ENCODE measurements at regions not wholly inside any gene's neighbourhood (a gene's known extent, or its start where the extent isn't known, plus 50 kb on each side); places are given as distances from the start of the nearest gene placed in this dataset.

- TF ChIP-seq IRF1 (CRISPR knock-in tag; IDR thresholded peaks at IDR 0.05) (no peak), TEAD4 (CRISPR knock-in tag; IDR thresholded peaks at IDR 0.05) (no peak)
Observed at GRCh38 chr12:97097734-97098133, 190.7 kb downstream of the NEDD1 start (continued).

GRCh38 chr12:97109441-97109840, 202.4 kb downstream of the NEDD1 start:
- no peak overlapping the region for H3K4me3 Mint-ChIP-seq
- no peak for ATAC-seq
- no peak overlapping the region for H3K27ac Mint-ChIP-seq
- CTCF ChIA-PET = no interaction called here
- no peaks in the 10 kb centered on the region; the same call in 1 of the 2 replicates for H3K27me3 Mint-ChIP-seq (ENCODE audit: low read depth)
- DNase-seq (ENCODE audit: low spot score) = no peak
- H3K36me3 Mint-ChIP-seq = peaks cover 21% of the 10 kb centered on the region
- POLR2A ChIA-PET = no interaction called here
- peaks cover 34% of the 10 kb centered on the region for H3K9me3 Mint-ChIP-seq
- H3K4me1 Mint-ChIP-seq = no peaks in the 10 kb centered on the region
- TF ChIP-seq STAT6 (CRISPR knock-in tag; conservative IDR thresholded peaks at IDR 0.05; ENCODE audit: low read depth) (no peak), E2F5 (CRISPR knock-in tag; IDR thresholded peaks at IDR 0.05) (no peak), NR2C2 (CRISPR knock-in tag; IDR thresholded peaks at IDR 0.05) (no peak), CTCF (IDR thresholded peaks at IDR 0.05) (no peak), USF1 (CRISPR knock-in tag; IDR thresholded peaks at IDR 0.05) (no peak), ZNF425 (CRISPR knock-in tag; conservative IDR thresholded peaks at IDR 0.05) (no peak), ZNF138 (CRISPR knock-in tag; conservative IDR thresholded peaks at IDR 0.05) (no peak), CDX4 (CRISPR knock-in tag; IDR thresholded peaks at IDR 0.05; ENCODE audit: borderline replicate concordance) (no peak), ZSCAN18 (CRISPR knock-in tag; IDR thresholded peaks at IDR 0.05) (no peak), RELA (CRISPR knock-in tag; IDR thresholded peaks at IDR 0.05; ENCODE audit: borderline replicate concordance) (no peak), TCF7 (CRISPR knock-in tag; IDR thresholded peaks at IDR 0.05; ENCODE audit: low read depth) (no peak), ZNF671 (CRISPR knock-in tag; IDR thresholded peaks at IDR 0.05) (no peak), GTF2I (CRISPR knock-in tag; conservative IDR thresholded peaks at IDR 0.05) (no peak), ZNF532 (CRISPR knock-in tag; IDR thresholded peaks at IDR 0.05; ENCODE audit: borderline replicate concordance) (no peak), ZMAT4 (CRISPR knock-in tag; IDR thresholded peaks at IDR 0.05) (no peak), ESRRA (CRISPR knock-in tag; IDR thresholded peaks at IDR 0.05; ENCODE audit: borderline replicate concordance) (no peak), FOXK1 (CRISPR knock-in tag; IDR thresholded peaks at IDR 0.05) (no peak), MAX (CRISPR knock-in tag; IDR thresholded peaks at IDR 0.05) (no peak)

All from WTC11 (cell line).